Vagina (tissue), 2 donors: ENCODE measurements at regions not wholly inside any gene's neighbourhood (a gene's known extent, or its start where the extent isn't known, plus 50 kb on each side); places are given as distances from the start of the nearest gene placed in this dataset.

ENCODE experiments used
- POLR2AphosphoS5 ChIP-seq, 2 donors: sonication (generic); formaldehyde crosslinking; IDR thresholded peaks; one replicate each; pipeline ENCODE4 v1.9.0; 2017; ENCODE audit warnings: antibody characterized with exemption in 2 of 2, mild to moderate bottlenecking in 2 of 2, low read depth in 1 of 2; ENCODE audit not compliant: insufficient read depth in 1 of 2
- TF ChIP-seq, protein P1 (sequence below), 3 experiments: fragments of 450-650 bp in 2 of 3; fragments of 200-600 bp in 1 of 3; sonication (generic) in 1 of 3; IDR thresholded peaks; one replicate each; pipeline ENCODE4 v1.5.1; 2017 to 2019; ENCODE audit warnings: antibody characterized with exemption in 3 of 3, mild to moderate bottlenecking in 2 of 3, moderate library complexity in 2 of 3

DNA sequence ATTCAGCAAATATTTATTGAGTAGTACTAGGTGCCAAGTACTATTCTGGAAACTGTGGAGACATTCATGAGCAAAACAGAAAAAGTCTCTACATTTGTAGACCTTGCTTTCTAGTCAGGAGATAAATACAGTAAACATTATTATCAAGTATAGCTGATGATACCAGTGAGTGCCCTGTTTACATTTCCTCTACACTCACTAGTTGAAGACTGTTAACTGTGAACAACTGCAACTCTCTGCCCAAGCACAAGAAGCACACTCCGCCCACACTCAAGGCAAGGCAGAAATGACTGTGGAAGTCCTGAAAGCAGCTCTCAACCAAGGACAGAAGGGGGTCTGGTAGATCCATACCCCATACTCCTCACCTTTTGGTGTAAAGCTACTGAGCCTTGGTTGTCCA, 837.0 kb downstream of the DIAPH3 start:
- TF ChIP-seq POLR2AphosphoS5 (IDR thresholded peaks at IDR 0.05; ENCODE audit: insufficient read depth in 1 of 2, low read depth in 1 of 2) = no peak
- TF ChIP-seq, protein P1, sequence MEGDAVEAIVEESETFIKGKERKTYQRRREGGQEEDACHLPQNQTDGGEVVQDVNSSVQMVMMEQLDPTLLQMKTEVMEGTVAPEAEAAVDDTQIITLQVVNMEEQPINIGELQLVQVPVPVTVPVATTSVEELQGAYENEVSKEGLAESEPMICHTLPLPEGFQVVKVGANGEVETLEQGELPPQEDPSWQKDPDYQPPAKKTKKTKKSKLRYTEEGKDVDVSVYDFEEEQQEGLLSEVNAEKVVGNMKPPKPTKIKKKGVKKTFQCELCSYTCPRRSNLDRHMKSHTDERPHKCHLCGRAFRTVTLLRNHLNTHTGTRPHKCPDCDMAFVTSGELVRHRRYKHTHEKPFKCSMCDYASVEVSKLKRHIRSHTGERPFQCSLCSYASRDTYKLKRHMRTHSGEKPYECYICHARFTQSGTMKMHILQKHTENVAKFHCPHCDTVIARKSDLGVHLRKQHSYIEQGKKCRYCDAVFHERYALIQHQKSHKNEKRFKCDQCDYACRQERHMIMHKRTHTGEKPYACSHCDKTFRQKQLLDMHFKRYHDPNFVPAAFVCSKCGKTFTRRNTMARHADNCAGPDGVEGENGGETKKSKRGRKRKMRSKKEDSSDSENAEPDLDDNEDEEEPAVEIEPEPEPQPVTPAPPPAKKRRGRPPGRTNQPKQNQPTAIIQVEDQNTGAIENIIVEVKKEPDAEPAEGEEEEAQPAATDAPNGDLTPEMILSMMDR (IDR thresholded peaks at IDR 0.05) = no peak
